ENCODE measurements at regions not wholly inside any gene's neighbourhood (a gene's known extent, or its start where the extent isn't known, plus 50 kb on each side); places are given as distances from the start of the nearest gene placed in this dataset.

- no peak for TF ChIP-seq KAT2B (IDR thresholded peaks at IDR 0.05; ENCODE audit: borderline replicate concordance, low read depth, low read length)
- TF ChIP-seq, protein P1, sequence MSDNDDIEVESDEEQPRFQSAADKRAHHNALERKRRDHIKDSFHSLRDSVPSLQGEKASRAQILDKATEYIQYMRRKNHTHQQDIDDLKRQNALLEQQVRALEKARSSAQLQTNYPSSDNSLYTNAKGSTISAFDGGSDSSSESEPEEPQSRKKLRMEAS (IDR thresholded peaks at IDR 0.05), result no peak
- no peak for TF ChIP-seq ZNF292 (CRISPR knock-in tag; IDR thresholded peaks at IDR 0.05; ENCODE audit: borderline replicate concordance, low read depth)
- no peak for TF ChIP-seq ZSCAN22 (CRISPR knock-in tag; IDR thresholded peaks at IDR 0.05)
- TF ChIP-seq SNAI1 (CRISPR knock-in tag; IDR thresholded peaks at IDR 0.05; ENCODE audit: borderline replicate concordance), result no peak
- no peak for TF ChIP-seq ZNF816 (CRISPR knock-in tag; IDR thresholded peaks at IDR 0.05; ENCODE audit: borderline replicate concordance)
- TF ChIP-seq PTBP1 (IDR thresholded peaks at IDR 0.05; ENCODE audit: low read depth, low read length, poor library complexity, severe bottlenecking), result no peak
- no peak for TF ChIP-seq GLMP (CRISPR knock-in tag; IDR thresholded peaks at IDR 0.05; ENCODE audit: borderline replicate concordance)
- no peak for TF ChIP-seq NR0B2 (CRISPR knock-in tag; IDR thresholded peaks at IDR 0.05)
Measured at GRCh38 chr3:102143536-102143935, 291.3 kb upstream of the ZPLD1 start (continued).

- Histone ChIP-seq H3K27ac (ENCODE audit: extremely low read length, insufficient read depth, low read length) (no peak overlapping the region), H2AFZ (ENCODE audit: low read length) (no peak overlapping the region), H3K4me1 (ENCODE audit: insufficient read depth, low read length) (no peaks in the 10 kb centered on the region), H3K27me3 (ENCODE audit: control insufficient read depth in 1 of 2, insufficient read depth in 2 of 2, low read length in 2 of 2) (no peaks in the 10 kb centered on the region), H3K79me2 (ENCODE audit: insufficient read depth, low read length) (no peaks in the 10 kb centered on the region), H3K9ac (ENCODE audit: insufficient read depth, low read depth, low read length) (no peak overlapping the region), H3K4me3 (replicated peaks in 1 of 3; ENCODE audit: insufficient read depth in 1 of 3, low read depth in 2 of 3, low read length in 3 of 3) (no peak overlapping the region), H3K4me2 (ENCODE audit: low read depth, low read length) (no peak overlapping the region), H3K36me3 (replicated peaks in 1 of 2; ENCODE audit: control insufficient read depth in 1 of 2, insufficient read depth in 2 of 2, low read length in 2 of 2) (no peaks in the 10 kb centered on the region), H4K20me1 (ENCODE audit: insufficient read depth, low read length) (no peaks in the 10 kb centered on the region), H3K9me3 (ENCODE audit: low read length) (no peaks in the 10 kb centered on the region)
- DNase-seq (ENCODE audit: low spot score), result no peak
- ChIA-PET POLR2A (no interaction called here), CTCF (ENCODE audit: low intra/inter-chr PET ratio, low total read pairs) (no interaction called here)
- no TSS peak for BruUV-seq (replicated peaks)
- intact Hi-C loops (cut with micrococcal nuclease; ENCODE audit: unreplicated experiment) (no loop called here), in situ Hi-C loops (cut with HindIII; ENCODE audit: extremely low pct_ligation_motif_present, low pct_unique_long_range_greater_than_20kb) (no loop called here)
- no peak for FAIRE-seq
- WGBS (ENCODE audit: low lambda C conversion rate), result 0% methylated on average over 3 of the region's 3 CpGs
- ATAC-seq, result no peak
- TF ChIP-seq, protein P2, sequence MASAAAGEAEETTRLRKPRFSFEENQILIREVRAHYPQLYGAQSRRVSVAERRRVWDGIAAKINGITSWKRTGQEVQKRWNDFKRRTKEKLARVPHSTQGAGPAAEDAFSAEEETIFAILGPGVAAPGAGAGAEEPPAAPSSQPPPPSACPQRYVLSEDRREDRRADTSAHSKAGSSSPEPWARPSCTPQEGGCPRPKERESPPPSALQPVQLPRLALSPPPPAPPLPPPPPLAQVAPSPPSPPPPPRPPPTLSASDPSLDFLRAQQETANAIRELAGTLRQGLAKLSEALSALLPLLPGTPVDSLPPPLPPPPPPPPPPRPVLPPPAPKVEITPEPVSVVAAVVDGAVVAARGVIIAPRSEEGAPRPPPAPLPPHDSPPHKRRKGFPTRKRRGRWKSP (CRISPR knock-in tag; IDR thresholded peaks at IDR 0.05), result no peak
- TF ChIP-seq DMAP1 (CRISPR knock-in tag; IDR thresholded peaks at IDR 0.05) (no peak), EHMT2 (IDR thresholded peaks at IDR 0.05; ENCODE audit: borderline replicate concordance, low read depth, low read length) (no peak), SNAPC2 (CRISPR knock-in tag; IDR thresholded peaks at IDR 0.05) (no peak), KLF16 (CRISPR knock-in tag; IDR thresholded peaks at IDR 0.05) (no peak), ZSCAN9 (CRISPR knock-in tag; IDR thresholded peaks at IDR 0.05; ENCODE audit: borderline replicate concordance) (no peak), NCOA5 (CRISPR knock-in tag; IDR thresholded peaks at IDR 0.05) (no peak), ARNT (IDR thresholded peaks at IDR 0.05) (no peak), ZNF256 (CRISPR knock-in tag; conservative IDR thresholded peaks at IDR 0.05) (no peak), SPEN (CRISPR knock-in tag; IDR thresholded peaks at IDR 0.05; ENCODE audit: low read depth) (no peak), ZNF530 (CRISPR knock-in tag; IDR thresholded peaks at IDR 0.05; ENCODE audit: low read depth) (no peak), BHLHE40 (IDR thresholded peaks at IDR 0.05; ENCODE audit: low read length) (no peak)
- TF ChIP-seq, protein P3, sequence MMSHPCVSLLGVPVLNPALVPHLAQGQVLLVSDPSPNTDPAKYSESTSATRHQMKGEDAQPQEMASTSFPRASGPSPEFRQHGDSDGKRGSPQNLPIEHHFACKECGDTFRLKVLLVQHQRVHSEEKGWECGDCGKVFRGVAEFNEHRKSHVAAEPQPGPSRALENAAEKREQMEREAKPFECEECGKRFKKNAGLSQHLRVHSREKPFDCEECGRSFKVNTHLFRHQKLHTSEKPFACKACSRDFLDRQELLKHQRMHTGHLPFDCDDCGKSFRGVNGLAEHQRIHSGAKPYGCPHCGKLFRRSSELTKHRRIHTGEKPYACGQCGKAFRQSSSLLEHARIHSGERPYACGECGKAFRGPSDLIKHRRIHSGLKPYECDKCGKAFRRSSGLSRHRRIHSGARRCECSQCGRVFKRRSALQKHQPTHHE (CRISPR knock-in tag; IDR thresholded peaks at IDR 0.05; ENCODE audit: borderline replicate concordance), result no peak
Measured at GRCh38 chr3:102144063-102144462, 290.8 kb upstream of the ZPLD1 start.
